ENCODE measurements at regions not wholly inside any gene's neighbourhood (a gene's known extent, or its start where the extent isn't known, plus 50 kb on each side); places are given as distances from the start of the nearest gene placed in this dataset.

DNA sequence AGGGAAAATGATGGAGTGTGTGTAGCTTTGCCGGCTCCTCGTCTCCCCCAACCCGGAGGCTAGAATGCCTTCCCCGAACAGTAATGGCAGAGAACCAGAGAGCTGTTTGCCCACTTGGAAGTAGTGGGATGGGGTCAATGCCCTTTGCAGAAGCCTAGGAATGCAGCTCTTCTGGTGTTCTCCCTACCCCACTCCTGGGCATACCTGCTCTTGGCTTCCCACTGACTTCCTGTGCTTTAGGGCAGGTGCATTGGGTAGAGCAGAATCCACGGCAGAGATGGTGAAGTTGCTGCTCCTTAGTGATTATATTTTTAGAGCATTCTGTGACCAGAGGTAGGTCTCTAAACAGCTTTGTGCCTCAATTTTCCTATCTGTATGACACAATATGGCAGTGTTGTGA lies 134.6 kb downstream of the BOD1 start:
- H3K27ac Mint-ChIP-seq (ENCODE audit: unreplicated experiment): no peak overlapping the region
- no peaks in the 10 kb centered on the region for H3K4me1 Mint-ChIP-seq
- TF ChIP-seq CTCF (conservative IDR thresholded peaks at IDR 0.05): no peak
- no peak overlapping the region for H3K4me3 Mint-ChIP-seq
- H3K36me3 Mint-ChIP-seq (ENCODE audit: low read depth): no peaks in the 10 kb centered on the region
- no peaks in the 10 kb centered on the region for H3K27me3 Mint-ChIP-seq (ENCODE audit: low read depth)
- DNase-seq (ENCODE audit: low read depth, low spot score): no peak
- no peaks in the 10 kb centered on the region for H3K9me3 Mint-ChIP-seq

DNA sequence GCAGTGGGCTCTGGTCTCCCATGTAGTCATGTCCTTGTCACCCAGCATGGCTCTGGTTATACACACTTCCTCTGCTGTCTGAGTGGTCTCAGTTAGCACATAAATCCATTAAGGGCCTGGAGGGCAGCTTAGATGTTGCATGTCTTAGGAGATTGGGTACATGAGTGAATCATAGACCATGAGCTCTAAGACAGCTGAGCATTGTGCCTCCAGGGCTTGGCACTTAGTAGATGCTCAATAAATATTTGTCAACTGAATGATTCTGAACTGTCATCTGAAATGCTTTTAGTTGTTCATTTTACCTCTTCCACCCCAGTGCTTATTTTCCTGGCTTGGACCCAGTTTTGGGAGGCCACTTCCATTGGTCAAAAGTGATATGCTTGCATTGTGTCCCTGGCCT lies 135.6 kb downstream of the BOD1 start:
- no peaks in the 10 kb centered on the region for H3K36me3 Mint-ChIP-seq (ENCODE audit: low read depth)
- H3K27me3 Mint-ChIP-seq (ENCODE audit: low read depth): no peaks in the 10 kb centered on the region
- no peak overlapping the region for H3K27ac Mint-ChIP-seq (ENCODE audit: unreplicated experiment)
- no peak for DNase-seq (ENCODE audit: low read depth, low spot score)
- H3K4me3 Mint-ChIP-seq: no peak overlapping the region
- H3K9me3 Mint-ChIP-seq: no peaks in the 10 kb centered on the region
- TF ChIP-seq CTCF (conservative IDR thresholded peaks at IDR 0.05): no peak
- H3K4me1 Mint-ChIP-seq: no peaks in the 10 kb centered on the region

DNA sequence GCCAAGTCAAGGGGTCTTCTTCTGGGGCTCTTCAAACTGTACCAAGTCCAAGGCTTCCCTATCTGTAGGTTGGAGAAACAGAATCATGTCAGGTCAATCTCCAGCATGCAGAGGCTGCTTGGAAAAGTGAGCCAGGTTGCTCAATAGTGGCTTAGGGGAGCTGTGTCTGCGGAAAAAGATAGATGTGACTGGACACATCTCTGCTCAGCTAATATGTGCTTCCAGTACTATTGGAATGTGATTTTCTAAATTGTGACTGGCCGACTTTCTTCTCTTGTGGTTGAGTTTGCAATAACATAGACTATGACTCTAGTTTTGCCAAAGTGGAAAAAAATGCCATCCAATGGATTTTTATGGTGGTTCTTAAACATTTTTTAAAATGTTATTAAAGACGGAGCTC lies 136.7 kb downstream of the BOD1 start:
- no peaks in the 10 kb centered on the region for H3K27me3 Mint-ChIP-seq (ENCODE audit: low read depth)
- H3K27ac Mint-ChIP-seq (ENCODE audit: unreplicated experiment): no peak overlapping the region
- H3K4me3 Mint-ChIP-seq: no peak overlapping the region
- no peaks in the 10 kb centered on the region for H3K36me3 Mint-ChIP-seq (ENCODE audit: low read depth)
- no peaks in the 10 kb centered on the region for H3K4me1 Mint-ChIP-seq
- DNase-seq (ENCODE audit: low read depth, low spot score): no peak
- no peak for TF ChIP-seq CTCF (conservative IDR thresholded peaks at IDR 0.05)
- H3K9me3 Mint-ChIP-seq: no peaks in the 10 kb centered on the region

- Mint-ChIP-seq H3K9me3 (no peaks in the 10 kb centered on the region), H3K4me3 (no peak overlapping the region), H3K36me3 (ENCODE audit: low read depth) (no peaks in the 10 kb centered on the region), H3K27me3 (ENCODE audit: low read depth) (no peaks in the 10 kb centered on the region), H3K4me1 (peaks cover 14% of the 10 kb centered on the region), H3K27ac (ENCODE audit: unreplicated experiment) (peak overlapping the region; percentile 24)
- DNase-seq (ENCODE audit: low read depth, low spot score): no peak
- TF ChIP-seq CTCF (conservative IDR thresholded peaks at IDR 0.05): no peak
These were observed 139.0 kb downstream of the BOD1 start for GRCh38 chr5:173477345-173478040.

DNA sequence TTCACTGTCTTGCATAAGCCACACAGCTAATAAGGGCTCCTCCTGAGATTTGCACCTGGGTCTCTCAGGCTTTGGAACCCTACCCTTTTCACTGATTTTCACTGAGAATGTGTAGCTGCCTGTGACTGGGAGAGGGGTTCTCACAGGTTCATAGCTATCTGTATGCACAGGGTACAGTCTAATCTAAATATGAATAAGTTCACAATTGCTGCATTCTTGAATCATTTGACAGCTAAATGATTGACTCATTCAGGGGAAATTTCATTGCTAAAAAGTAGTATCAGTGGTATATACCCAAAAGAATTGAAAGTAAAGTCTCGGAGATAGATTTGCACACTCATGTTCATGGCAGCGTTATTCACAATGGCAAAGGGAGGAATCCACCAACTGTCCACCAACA lies 140.7 kb downstream of the BOD1 start:
- H3K4me3 Mint-ChIP-seq: no peak overlapping the region
- H3K9me3 Mint-ChIP-seq: no peaks in the 10 kb centered on the region
- no peak for TF ChIP-seq CTCF (conservative IDR thresholded peaks at IDR 0.05)
- H3K36me3 Mint-ChIP-seq (ENCODE audit: low read depth): no peaks in the 10 kb centered on the region
- H3K4me1 Mint-ChIP-seq: peaks cover 27% of the 10 kb centered on the region
- H3K27me3 Mint-ChIP-seq (ENCODE audit: low read depth): no peaks in the 10 kb centered on the region
- DNase-seq (ENCODE audit: low read depth, low spot score): no peak
- H3K27ac Mint-ChIP-seq (ENCODE audit: unreplicated experiment): no peak overlapping the region
